SK-N-MC (cell line): ENCODE measurements at regions not wholly inside any gene's neighbourhood (a gene's known extent, or its start where the extent isn't known, plus 50 kb on each side); places are given as distances from the start of the nearest gene placed in this dataset.

ENCODE experiments used
- DNase-seq: peaks from one replicate; pipeline ENCODE4 v3.0.0-alpha.2; 2011; ENCODE audit warnings: low read depth, low spot score
- H3K27ac ChIP-seq: fragments of 200-600 bp; sonication (generic); 2 replicates; pipeline ENCODE4 v1.5.1; 2016; ENCODE audit warnings: mixed run types
- H3K36me3 ChIP-seq: fragments of 200-600 bp; sonication (generic); 2 replicates; pipeline ENCODE4 v1.6.1; 2017; ENCODE audit warnings: antibody characterized with exemption, low read length, mixed read lengths; ENCODE audit not compliant: insufficient read depth
- H3K4me3 ChIP-seq: fragments of 200-600 bp; sonication (generic); 2 replicates; pipeline ENCODE4 v1.5.1; 2016
- H3K9ac ChIP-seq: fragments of 200-600 bp; sonication (generic); 2 replicates; pipeline ENCODE4 v1.8.0; 2017; ENCODE audit warnings: mixed run types, mixed read lengths; ENCODE audit not compliant: insufficient read length
- H3K9me3 ChIP-seq: fragments of 200-600 bp; sonication (generic); 2 replicates; pipeline ENCODE4 v1.6.1; 2017; ENCODE audit warnings: low read depth, mild to moderate bottlenecking, antibody characterized with exemption, low read length, moderate library complexity, mixed read lengths
- EZH2 ChIP-seq: fragments of 200-600 bp; sonication (generic); IDR thresholded peaks from one replicate; pipeline ENCODE4 v1.6.1; 2017; ENCODE audit warnings: antibody characterized with exemption
- FOXP2 ChIP-seq: optimal IDR thresholded peaks from 2 replicates; pipeline ENCODE3; 2011; ENCODE audit warnings: mild to moderate bottlenecking, moderate library complexity; ENCODE audit not compliant: insufficient read depth; ENCODE audit errors: extremely low read length, control extremely low read depth
- POLR2AphosphoS5 ChIP-seq: IDR thresholded peaks from 2 replicates; pipeline ENCODE4 v1.6.1; 2012; ENCODE audit warnings: mild to moderate bottlenecking, low read depth, low read length, borderline replicate concordance

- no peak overlapping the region for H3K4me3 ChIP-seq
- DNase-seq, result no peak
- no peak overlapping the region for H3K9ac ChIP-seq
- no peaks in the 10 kb centered on the region for H3K36me3 ChIP-seq
- TF ChIP-seq EZH2, result no peak
- no peak for TF ChIP-seq POLR2AphosphoS5
- no peak for TF ChIP-seq FOXP2
- H3K27ac ChIP-seq, result no peak overlapping the region
- no peaks in the 10 kb centered on the region for H3K9me3 ChIP-seq
These were observed 91.3 kb downstream of the UQCRFS1 start for GRCh38 chr19:29121684-29122083.

GRCh38 chr19:29120466-29120865 lies 92.5 kb downstream of the UQCRFS1 start:
- H3K9ac ChIP-seq, result no peak overlapping the region
- H3K27ac ChIP-seq, result no peak overlapping the region
- TF ChIP-seq POLR2AphosphoS5, result no peak
- no peak for TF ChIP-seq FOXP2
- no peak for TF ChIP-seq EZH2
- no peak for DNase-seq
- H3K36me3 ChIP-seq, result no peaks in the 10 kb centered on the region
- no peaks in the 10 kb centered on the region for H3K9me3 ChIP-seq
- H3K4me3 ChIP-seq, result no peak overlapping the region

DNA sequence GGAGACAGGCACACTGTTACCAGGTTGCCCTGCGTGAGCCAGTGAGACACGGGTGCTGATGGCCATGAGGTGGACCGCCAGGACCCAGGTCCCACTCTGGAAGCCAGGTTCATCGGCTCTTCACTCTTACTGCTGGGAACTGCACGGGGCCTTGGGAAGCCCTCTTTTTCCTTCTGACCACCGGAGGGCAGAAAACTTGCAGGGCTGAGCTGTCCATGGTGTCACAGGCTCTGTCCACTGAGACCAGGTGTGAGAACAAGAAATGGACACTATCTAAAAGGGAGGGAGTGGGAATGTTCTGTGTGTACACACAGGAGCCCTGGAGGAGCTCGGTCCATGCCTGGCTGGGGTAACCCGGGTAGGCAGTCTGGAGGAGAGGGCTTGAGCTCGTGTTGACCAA lies 93.4 kb downstream of the UQCRFS1 start:
- Histone ChIP-seq H3K36me3 (no peaks in the 10 kb centered on the region), H3K9me3 (no peaks in the 10 kb centered on the region), H3K9ac (no peak overlapping the region), H3K27ac (no peak overlapping the region), H3K4me3 (no peak overlapping the region)
- no peak for TF ChIP-seq EZH2
- no peak for TF ChIP-seq FOXP2
- no peak for TF ChIP-seq POLR2AphosphoS5
- no peak for DNase-seq

DNA sequence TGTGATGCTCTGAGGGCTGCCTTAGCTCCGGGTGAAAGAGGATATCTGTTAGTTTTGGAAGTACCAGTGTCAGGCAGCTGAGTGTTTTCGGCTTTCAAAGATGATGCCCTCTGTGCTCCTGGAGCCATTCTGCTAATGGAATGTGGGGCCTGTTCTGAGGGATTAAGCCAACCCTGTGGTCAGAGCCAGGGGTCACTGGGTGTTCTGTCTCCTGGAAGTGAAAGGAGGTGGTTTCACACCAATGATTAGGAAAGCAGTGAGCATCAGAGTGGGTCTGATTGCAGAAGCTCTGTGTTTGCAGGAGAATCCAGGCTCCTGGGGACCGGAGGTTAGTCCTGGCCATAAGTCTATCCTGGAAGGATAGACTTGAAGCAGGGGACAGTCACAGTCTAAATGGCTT lies 94.6 kb downstream of the UQCRFS1 start:
- no peak for TF ChIP-seq EZH2
- no peak for TF ChIP-seq FOXP2
- TF ChIP-seq POLR2AphosphoS5, result no peak
- H3K4me3 ChIP-seq, result no peak overlapping the region
- no peak overlapping the region for H3K27ac ChIP-seq
- H3K9me3 ChIP-seq, result no peaks in the 10 kb centered on the region
- H3K36me3 ChIP-seq, result no peaks in the 10 kb centered on the region
- DNase-seq, result no peak
- no peak overlapping the region for H3K9ac ChIP-seq

- H3K4me3 ChIP-seq, result no peak overlapping the region
- TF ChIP-seq FOXP2 (no peak), POLR2AphosphoS5 (no peak), EZH2 (no peak)
- H3K36me3 ChIP-seq, result no peaks in the 10 kb centered on the region
- H3K9me3 ChIP-seq, result no peaks in the 10 kb centered on the region
- H3K9ac ChIP-seq, result no peak overlapping the region
- DNase-seq, result no peak
- no peak overlapping the region for H3K27ac ChIP-seq
These were observed 95.0 kb downstream of the UQCRFS1 start for GRCh38 chr19:29117926-29118325.

DNA sequence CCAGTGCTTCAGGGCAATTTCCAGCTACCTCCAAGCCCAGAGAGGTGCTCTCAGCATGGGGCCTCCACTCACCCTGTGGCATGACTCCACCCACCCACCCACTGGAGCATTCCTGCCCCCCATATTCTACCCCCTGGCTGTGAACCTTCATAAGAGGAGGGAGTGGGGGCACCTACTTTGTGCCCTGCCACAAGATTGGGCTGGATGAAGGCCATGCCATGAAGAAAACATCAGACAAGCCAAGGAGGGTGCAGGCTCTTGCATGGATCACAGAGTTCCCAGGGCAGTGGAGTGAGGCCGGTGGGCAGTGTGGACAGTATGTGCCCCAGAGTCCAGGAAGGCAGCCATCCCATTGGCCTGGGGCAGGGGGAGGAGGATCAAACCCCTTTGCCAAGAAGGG lies 97.8 kb downstream of the UQCRFS1 start:
- no peak for DNase-seq
- Histone ChIP-seq H3K36me3 (no peaks in the 10 kb centered on the region), H3K9me3 (no peaks in the 10 kb centered on the region), H3K4me3 (no peak overlapping the region), H3K9ac (no peak overlapping the region), H3K27ac (no peak overlapping the region)
- TF ChIP-seq EZH2 (no peak), POLR2AphosphoS5 (no peak), FOXP2 (no peak)

GRCh38 chr19:29113838-29114237 lies 99.1 kb downstream of the UQCRFS1 start:
- no peaks in the 10 kb centered on the region for H3K9me3 ChIP-seq
- H3K36me3 ChIP-seq, result no peaks in the 10 kb centered on the region
- TF ChIP-seq POLR2AphosphoS5 (no peak), EZH2 (no peak), FOXP2 (no peak)
- no peak overlapping the region for H3K4me3 ChIP-seq
- no peak overlapping the region for H3K27ac ChIP-seq
- H3K9ac ChIP-seq, result no peak overlapping the region
- no peak for DNase-seq

DNA sequence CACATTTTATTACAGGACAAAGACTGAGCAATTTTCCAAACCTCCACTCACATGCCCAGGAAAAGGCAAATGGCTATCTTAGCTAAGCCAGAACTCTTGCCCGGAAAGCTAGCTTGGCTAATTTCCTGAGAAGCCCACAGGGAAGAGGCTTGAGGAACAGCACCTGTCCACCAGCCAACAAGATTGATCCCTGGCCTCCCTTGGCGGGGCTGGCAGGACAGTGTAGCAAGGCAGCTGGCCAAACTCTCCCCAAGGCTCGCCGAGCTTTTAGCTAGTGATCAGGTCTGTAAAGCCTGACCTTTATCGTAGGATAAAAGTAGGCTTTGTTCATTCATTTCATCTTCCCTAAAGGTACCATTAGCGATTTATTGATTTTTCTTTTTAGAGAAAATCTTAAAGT lies 101.4 kb downstream of the UQCRFS1 start:
- TF ChIP-seq POLR2AphosphoS5 (no peak), FOXP2 (no peak), EZH2 (no peak)
- Histone ChIP-seq H3K4me3 (no peak overlapping the region), H3K27ac (no peak overlapping the region), H3K9ac (no peak overlapping the region), H3K9me3 (no peaks in the 10 kb centered on the region), H3K36me3 (no peaks in the 10 kb centered on the region)
- no peak for DNase-seq

DNA sequence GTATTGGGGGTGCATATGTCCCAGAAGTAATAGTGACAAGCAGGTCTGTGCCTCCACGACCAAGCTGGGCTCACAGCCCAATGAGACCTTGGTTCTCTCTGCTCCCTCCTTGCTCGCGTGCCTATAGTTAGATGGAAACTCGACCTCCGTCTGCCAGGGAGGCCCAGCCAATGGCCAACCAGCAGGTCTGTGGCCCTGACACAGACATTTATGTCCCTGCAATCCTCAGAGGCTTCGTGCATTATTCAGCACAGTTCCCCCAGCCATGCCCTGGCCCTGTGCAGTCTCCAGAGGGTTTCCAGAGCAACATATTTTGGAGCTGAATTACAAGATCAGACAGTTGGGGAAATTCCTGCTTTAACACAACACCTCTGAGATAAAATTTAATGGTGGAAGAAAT lies 105.1 kb downstream of the UQCRFS1 start:
- TF ChIP-seq POLR2AphosphoS5 (no peak), EZH2 (no peak)
- H3K9me3 ChIP-seq, result no peaks in the 10 kb centered on the region

GRCh38 chr19:29106346-29106885 lies 106.5 kb downstream of the UQCRFS1 start:
- Histone ChIP-seq H3K9ac (no peak overlapping the region), H3K4me3 (no peak overlapping the region)
- TF ChIP-seq POLR2AphosphoS5, result no peak
- TF ChIP-seq FOXP2, result no peak
- no peak for TF ChIP-seq EZH2

More for the DNA sequence above, 105.1 kb downstream of the UQCRFS1 start:
- H3K27ac ChIP-seq, result no peak overlapping the region
- no peak for DNase-seq
- no peak overlapping the region for H3K9ac ChIP-seq
- H3K4me3 ChIP-seq, result no peak overlapping the region
- H3K36me3 ChIP-seq, result no peaks in the 10 kb centered on the region

More at GRCh38 chr19:29106346-29106885, 106.5 kb downstream of the UQCRFS1 start:
- Histone ChIP-seq H3K36me3 (no peaks in the 10 kb centered on the region), H3K27ac (no peak overlapping the region), H3K9me3 (no peaks in the 10 kb centered on the region)
- DNase-seq, result no peak
